Mononuclear cell (primary cell): ENCODE measurements at regions not wholly inside any gene's neighbourhood (a gene's known extent, or its start where the extent isn't known, plus 50 kb on each side); places are given as distances from the start of the nearest gene placed in this dataset.

Experiments
- H3K27me3 ChIP-seq: 2 replicates; pipeline ENCODE4 v1.6.0; 2011; ENCODE audit warnings: low read length, control low read depth; ENCODE audit not compliant: insufficient read depth
- H3K4me1 ChIP-seq: 2 replicates; pipeline ENCODE4 v1.5.1; 2011; ENCODE audit warnings: mild to moderate bottlenecking, low read length, control low read depth; ENCODE audit not compliant: insufficient read depth
- H3K4me3 ChIP-seq: 2 replicates; pipeline ENCODE4 v1.5.1; 2011; ENCODE audit warnings: mild to moderate bottlenecking, low read length, moderate library complexity
- H3K9me3 ChIP-seq: 2 replicates; pipeline ENCODE4 v1.5.1; 2011; ENCODE audit warnings: low read depth, mild to moderate bottlenecking, control low read depth, low read length

GRCh38 chr6:141364232-141364631, 768.5 kb upstream of the GJE1 start:
- Histone ChIP-seq H3K9me3 (no peaks in the 10 kb centered on the region), H3K4me1 (no peaks in the 10 kb centered on the region), H3K4me3 (no peak overlapping the region), H3K27me3 (no peaks in the 10 kb centered on the region)

- no peak overlapping the region for H3K4me3 ChIP-seq
- H3K9me3 ChIP-seq = peaks cover 5% of the 10 kb centered on the region
- no peaks in the 10 kb centered on the region for H3K27me3 ChIP-seq
- H3K4me1 ChIP-seq = no peaks in the 10 kb centered on the region
Measured at GRCh38 chr6:141361559-141361958, 771.2 kb upstream of the GJE1 start.

- Histone ChIP-seq H3K27me3 (no peaks in the 10 kb centered on the region), H3K9me3 (peaks cover 5% of the 10 kb centered on the region), H3K4me1 (no peaks in the 10 kb centered on the region), H3K4me3 (no peak overlapping the region)
Measured at GRCh38 chr6:141359953-141360352, 772.8 kb upstream of the GJE1 start.

GRCh38 chr6:141354191-141354955, 778.4 kb upstream of the GJE1 start:
- Histone ChIP-seq H3K27me3 (no peaks in the 10 kb centered on the region), H3K9me3 (peaks cover 5% of the 10 kb centered on the region), H3K4me1 (no peaks in the 10 kb centered on the region), H3K4me3 (no peak overlapping the region)

GRCh38 chr6:141351721-141352120, 781.0 kb upstream of the GJE1 start:
- Histone ChIP-seq H3K27me3 (no peaks in the 10 kb centered on the region), H3K4me1 (no peaks in the 10 kb centered on the region), H3K9me3 (no peaks in the 10 kb centered on the region), H3K4me3 (no peak overlapping the region)

- H3K4me3 ChIP-seq = no peak overlapping the region
- no peaks in the 10 kb centered on the region for H3K4me1 ChIP-seq
- H3K9me3 ChIP-seq = no peaks in the 10 kb centered on the region
- H3K27me3 ChIP-seq = no peaks in the 10 kb centered on the region
Measured at GRCh38 chr6:141349710-141350109, 783.0 kb upstream of the GJE1 start.

GRCh38 chr6:141347906-141348492, 784.7 kb upstream of the GJE1 start:
- Histone ChIP-seq H3K4me3 (no peak overlapping the region), H3K27me3 (no peaks in the 10 kb centered on the region), H3K9me3 (no peaks in the 10 kb centered on the region), H3K4me1 (no peaks in the 10 kb centered on the region)

- Histone ChIP-seq H3K4me1 (no peaks in the 10 kb centered on the region), H3K27me3 (no peaks in the 10 kb centered on the region), H3K9me3 (no peaks in the 10 kb centered on the region), H3K4me3 (no peak overlapping the region)
Measured at GRCh38 chr6:141347086-141347485, 785.6 kb upstream of the GJE1 start.

GRCh38 chr6:141346535-141346934, 786.2 kb upstream of the GJE1 start:
- Histone ChIP-seq H3K9me3 (no peaks in the 10 kb centered on the region), H3K4me1 (no peaks in the 10 kb centered on the region), H3K27me3 (no peaks in the 10 kb centered on the region), H3K4me3 (no peak overlapping the region)

- H3K4me1 ChIP-seq = no peaks in the 10 kb centered on the region
- no peaks in the 10 kb centered on the region for H3K27me3 ChIP-seq
- H3K4me3 ChIP-seq = no peak overlapping the region
- H3K9me3 ChIP-seq = no peaks in the 10 kb centered on the region
Measured at GRCh38 chr6:141337191-141337590, 795.5 kb upstream of the GJE1 start.

GRCh38 chr6:141335477-141336273, 797.0 kb upstream of the GJE1 start:
- Histone ChIP-seq H3K4me1 (no peaks in the 10 kb centered on the region), H3K9me3 (no peaks in the 10 kb centered on the region), H3K4me3 (no peak overlapping the region), H3K27me3 (no peaks in the 10 kb centered on the region)

- Histone ChIP-seq H3K27me3 (no peaks in the 10 kb centered on the region), H3K9me3 (no peaks in the 10 kb centered on the region), H3K4me1 (no peaks in the 10 kb centered on the region), H3K4me3 (no peak overlapping the region)
Measured at GRCh38 chr6:141326925-141327324, 805.8 kb upstream of the GJE1 start.

GRCh38 chr6:141326426-141326825, 806.3 kb upstream of the GJE1 start:
- Histone ChIP-seq H3K4me1 (no peaks in the 10 kb centered on the region), H3K9me3 (no peaks in the 10 kb centered on the region), H3K27me3 (no peaks in the 10 kb centered on the region), H3K4me3 (no peak overlapping the region)

- H3K27me3 ChIP-seq = no peaks in the 10 kb centered on the region
Measured at GRCh38 chr6:141321493-141322347, 811.0 kb upstream of the GJE1 start.

GRCh38 chr6:141316236-141316635, 816.5 kb upstream of the GJE1 start:
- Histone ChIP-seq H3K27me3 (no peaks in the 10 kb centered on the region), H3K4me1 (no peaks in the 10 kb centered on the region)

More at GRCh38 chr6:141321493-141322347, 811.0 kb upstream of the GJE1 start:
- Histone ChIP-seq H3K4me3 (no peak overlapping the region), H3K4me1 (no peaks in the 10 kb centered on the region), H3K9me3 (no peaks in the 10 kb centered on the region)

More at GRCh38 chr6:141316236-141316635, 816.5 kb upstream of the GJE1 start:
- H3K9me3 ChIP-seq = no peaks in the 10 kb centered on the region
- H3K4me3 ChIP-seq = no peak overlapping the region
